ENCODE measurements at regions not wholly inside any gene's neighbourhood (a gene's known extent, or its start where the extent isn't known, plus 50 kb on each side); places are given as distances from the start of the nearest gene placed in this dataset.

GRCh38 chr2:188869550-188869949 is 104.6 kb upstream of the COL3A1 start:
- Histone ChIP-seq H3K27me3 (ENCODE audit: control insufficient read depth in 2 of 2, insufficient read depth in 2 of 2, low read length in 2 of 2) (no peaks in the 10 kb centered on the region), H3K9me3 (ENCODE audit: control insufficient read depth in 2 of 2, low read length in 2 of 2) (no peaks in the 10 kb centered on the region), H3K4me3 (ENCODE audit: low read length in 2 of 2) (no peak overlapping the region), H3K4me1 (ENCODE audit: control insufficient read depth in 2 of 2, insufficient read depth in 2 of 2, low read length in 2 of 2) (no peaks in the 10 kb centered on the region), H3K36me3 (ENCODE audit: control insufficient read depth in 2 of 2, insufficient read depth in 2 of 2, low read length in 2 of 2) (no peaks in the 10 kb centered on the region), H3K9ac (ENCODE audit: low read depth in 1 of 2, low read length in 2 of 2) (no peak overlapping the region), H3K27ac (ENCODE audit: low read depth in 2 of 2, low read length in 2 of 2) (no peak overlapping the region)

GRCh38 chr2:188870289-188870688 is 103.9 kb upstream of the COL3A1 start:
- H3K9ac ChIP-seq (ENCODE audit: low read depth in 1 of 2, low read length in 2 of 2) = no peak overlapping the region
- no peak overlapping the region for H3K27ac ChIP-seq (ENCODE audit: low read depth in 2 of 2, low read length in 2 of 2)
- no peaks in the 10 kb centered on the region for H3K27me3 ChIP-seq (ENCODE audit: control insufficient read depth in 2 of 2, insufficient read depth in 2 of 2, low read length in 2 of 2)
- H3K36me3 ChIP-seq (ENCODE audit: control insufficient read depth in 2 of 2, insufficient read depth in 2 of 2, low read length in 2 of 2) = no peaks in the 10 kb centered on the region
- no peaks in the 10 kb centered on the region for H3K4me1 ChIP-seq (ENCODE audit: control insufficient read depth in 2 of 2, insufficient read depth in 2 of 2, low read length in 2 of 2)
- H3K4me3 ChIP-seq (ENCODE audit: low read length in 2 of 2) = no peak overlapping the region
- no peaks in the 10 kb centered on the region for H3K9me3 ChIP-seq (ENCODE audit: control insufficient read depth in 2 of 2, low read length in 2 of 2)

- Histone ChIP-seq H3K27ac (ENCODE audit: low read depth in 2 of 2, low read length in 2 of 2) (no peak overlapping the region), H3K36me3 (ENCODE audit: control insufficient read depth in 2 of 2, insufficient read depth in 2 of 2, low read length in 2 of 2) (no peaks in the 10 kb centered on the region)
Observed at GRCh38 chr2:188875104-188875503, 99.1 kb upstream of the COL3A1 start.

GRCh38 chr2:188878716-188879115 is 95.5 kb upstream of the COL3A1 start:
- H3K9ac ChIP-seq (ENCODE audit: low read depth in 1 of 2, low read length in 2 of 2) = no peak overlapping the region
- no peaks in the 10 kb centered on the region for H3K36me3 ChIP-seq (ENCODE audit: control insufficient read depth in 2 of 2, insufficient read depth in 2 of 2, low read length in 2 of 2)
- no peaks in the 10 kb centered on the region for H3K9me3 ChIP-seq (ENCODE audit: control insufficient read depth in 2 of 2, low read length in 2 of 2)
- no peaks in the 10 kb centered on the region for H3K27me3 ChIP-seq (ENCODE audit: control insufficient read depth in 2 of 2, insufficient read depth in 2 of 2, low read length in 2 of 2)
- H3K4me3 ChIP-seq (ENCODE audit: low read length in 2 of 2) = no peak overlapping the region
- no peaks in the 10 kb centered on the region for H3K4me1 ChIP-seq (ENCODE audit: control insufficient read depth in 2 of 2, insufficient read depth in 2 of 2, low read length in 2 of 2)
- no peak overlapping the region for H3K27ac ChIP-seq (ENCODE audit: low read depth in 2 of 2, low read length in 2 of 2)

More at GRCh38 chr2:188875104-188875503, 99.1 kb upstream of the COL3A1 start:
- Histone ChIP-seq H3K27me3 (ENCODE audit: control insufficient read depth in 2 of 2, insufficient read depth in 2 of 2, low read length in 2 of 2) (no peaks in the 10 kb centered on the region), H3K9me3 (ENCODE audit: control insufficient read depth in 2 of 2, low read length in 2 of 2) (no peaks in the 10 kb centered on the region), H3K4me1 (ENCODE audit: control insufficient read depth in 2 of 2, insufficient read depth in 2 of 2, low read length in 2 of 2) (no peaks in the 10 kb centered on the region), H3K4me3 (ENCODE audit: low read length in 2 of 2) (no peak overlapping the region), H3K9ac (ENCODE audit: low read depth in 1 of 2, low read length in 2 of 2) (no peak overlapping the region)

GRCh38 chr2:188880740-188881139 is 93.4 kb upstream of the COL3A1 start:
- Histone ChIP-seq H3K9ac (ENCODE audit: low read depth in 1 of 2, low read length in 2 of 2) (no peak overlapping the region), H3K36me3 (ENCODE audit: control insufficient read depth in 2 of 2, insufficient read depth in 2 of 2, low read length in 2 of 2) (no peaks in the 10 kb centered on the region), H3K9me3 (ENCODE audit: control insufficient read depth in 2 of 2, low read length in 2 of 2) (no peaks in the 10 kb centered on the region), H3K27me3 (ENCODE audit: control insufficient read depth in 2 of 2, insufficient read depth in 2 of 2, low read length in 2 of 2) (no peaks in the 10 kb centered on the region), H3K27ac (ENCODE audit: low read depth in 2 of 2, low read length in 2 of 2) (no peak overlapping the region), H3K4me3 (ENCODE audit: low read length in 2 of 2) (no peak overlapping the region), H3K4me1 (ENCODE audit: control insufficient read depth in 2 of 2, insufficient read depth in 2 of 2, low read length in 2 of 2) (no peaks in the 10 kb centered on the region)

GRCh38 chr2:188881434-188881833 is 92.7 kb upstream of the COL3A1 start:
- no peak overlapping the region for H3K9ac ChIP-seq (ENCODE audit: low read depth in 1 of 2, low read length in 2 of 2)
- no peaks in the 10 kb centered on the region for H3K9me3 ChIP-seq (ENCODE audit: control insufficient read depth in 2 of 2, low read length in 2 of 2)
- H3K4me3 ChIP-seq (ENCODE audit: low read length in 2 of 2) = no peak overlapping the region
- H3K27me3 ChIP-seq (ENCODE audit: control insufficient read depth in 2 of 2, insufficient read depth in 2 of 2, low read length in 2 of 2) = no peaks in the 10 kb centered on the region
- no peak overlapping the region for H3K27ac ChIP-seq (ENCODE audit: low read depth in 2 of 2, low read length in 2 of 2)
- no peaks in the 10 kb centered on the region for H3K4me1 ChIP-seq (ENCODE audit: control insufficient read depth in 2 of 2, insufficient read depth in 2 of 2, low read length in 2 of 2)
- no peaks in the 10 kb centered on the region for H3K36me3 ChIP-seq (ENCODE audit: control insufficient read depth in 2 of 2, insufficient read depth in 2 of 2, low read length in 2 of 2)

- Histone ChIP-seq H3K9me3 (ENCODE audit: control insufficient read depth in 2 of 2, low read length in 2 of 2) (no peaks in the 10 kb centered on the region), H3K9ac (ENCODE audit: low read depth in 1 of 2, low read length in 2 of 2) (no peak overlapping the region), H3K27me3 (ENCODE audit: control insufficient read depth in 2 of 2, insufficient read depth in 2 of 2, low read length in 2 of 2) (no peaks in the 10 kb centered on the region), H3K36me3 (ENCODE audit: control insufficient read depth in 2 of 2, insufficient read depth in 2 of 2, low read length in 2 of 2) (no peaks in the 10 kb centered on the region), H3K4me1 (ENCODE audit: control insufficient read depth in 2 of 2, insufficient read depth in 2 of 2, low read length in 2 of 2) (no peaks in the 10 kb centered on the region), H3K4me3 (ENCODE audit: low read length in 2 of 2) (no peak overlapping the region), H3K27ac (ENCODE audit: low read depth in 2 of 2, low read length in 2 of 2) (no peak overlapping the region)
Observed at GRCh38 chr2:188884046-188884445, 90.1 kb upstream of the COL3A1 start.

GRCh38 chr2:188884517-188884916 is 89.7 kb upstream of the COL3A1 start:
- H3K4me3 ChIP-seq (ENCODE audit: low read length in 2 of 2) = no peak overlapping the region
- H3K4me1 ChIP-seq (ENCODE audit: control insufficient read depth in 2 of 2, insufficient read depth in 2 of 2, low read length in 2 of 2) = no peaks in the 10 kb centered on the region
- H3K9me3 ChIP-seq (ENCODE audit: control insufficient read depth in 2 of 2, low read length in 2 of 2) = no peaks in the 10 kb centered on the region
- H3K36me3 ChIP-seq (ENCODE audit: control insufficient read depth in 2 of 2, insufficient read depth in 2 of 2, low read length in 2 of 2) = no peaks in the 10 kb centered on the region
- H3K9ac ChIP-seq (ENCODE audit: low read depth in 1 of 2, low read length in 2 of 2) = no peak overlapping the region
- no peak overlapping the region for H3K27ac ChIP-seq (ENCODE audit: low read depth in 2 of 2, low read length in 2 of 2)
- H3K27me3 ChIP-seq (ENCODE audit: control insufficient read depth in 2 of 2, insufficient read depth in 2 of 2, low read length in 2 of 2) = no peaks in the 10 kb centered on the region

GRCh38 chr2:188889187-188889586 is 85.0 kb upstream of the COL3A1 start:
- H3K36me3 ChIP-seq (ENCODE audit: control insufficient read depth in 2 of 2, insufficient read depth in 2 of 2, low read length in 2 of 2) = no peaks in the 10 kb centered on the region
- no peaks in the 10 kb centered on the region for H3K9me3 ChIP-seq (ENCODE audit: control insufficient read depth in 2 of 2, low read length in 2 of 2)
- H3K9ac ChIP-seq (ENCODE audit: low read depth in 1 of 2, low read length in 2 of 2) = no peak overlapping the region
- H3K27me3 ChIP-seq (ENCODE audit: control insufficient read depth in 2 of 2, insufficient read depth in 2 of 2, low read length in 2 of 2) = no peaks in the 10 kb centered on the region
- no peak overlapping the region for H3K27ac ChIP-seq (ENCODE audit: low read depth in 2 of 2, low read length in 2 of 2)
- no peaks in the 10 kb centered on the region for H3K4me1 ChIP-seq (ENCODE audit: control insufficient read depth in 2 of 2, insufficient read depth in 2 of 2, low read length in 2 of 2)
- H3K4me3 ChIP-seq (ENCODE audit: low read length in 2 of 2) = no peak overlapping the region

- Histone ChIP-seq H3K27ac (ENCODE audit: low read depth in 2 of 2, low read length in 2 of 2) (no peak overlapping the region), H3K9ac (ENCODE audit: low read depth in 1 of 2, low read length in 2 of 2) (no peak overlapping the region), H3K27me3 (ENCODE audit: control insufficient read depth in 2 of 2, insufficient read depth in 2 of 2, low read length in 2 of 2) (no peaks in the 10 kb centered on the region), H3K9me3 (ENCODE audit: control insufficient read depth in 2 of 2, low read length in 2 of 2) (no peaks in the 10 kb centered on the region), H3K4me3 (ENCODE audit: low read length in 2 of 2) (no peak overlapping the region), H3K36me3 (ENCODE audit: control insufficient read depth in 2 of 2, insufficient read depth in 2 of 2, low read length in 2 of 2) (no peaks in the 10 kb centered on the region), H3K4me1 (ENCODE audit: control insufficient read depth in 2 of 2, insufficient read depth in 2 of 2, low read length in 2 of 2) (no peaks in the 10 kb centered on the region)
Observed at GRCh38 chr2:188890755-188891154, 83.4 kb upstream of the COL3A1 start.

- Histone ChIP-seq H3K27me3 (ENCODE audit: control insufficient read depth in 2 of 2, insufficient read depth in 2 of 2, low read length in 2 of 2) (no peaks in the 10 kb centered on the region), H3K4me1 (ENCODE audit: control insufficient read depth in 2 of 2, insufficient read depth in 2 of 2, low read length in 2 of 2) (no peaks in the 10 kb centered on the region), H3K36me3 (ENCODE audit: control insufficient read depth in 2 of 2, insufficient read depth in 2 of 2, low read length in 2 of 2) (no peaks in the 10 kb centered on the region), H3K4me3 (ENCODE audit: low read length in 2 of 2) (no peak overlapping the region), H3K9ac (ENCODE audit: low read depth in 1 of 2, low read length in 2 of 2) (no peak overlapping the region), H3K9me3 (ENCODE audit: control insufficient read depth in 2 of 2, low read length in 2 of 2) (no peaks in the 10 kb centered on the region), H3K27ac (ENCODE audit: low read depth in 2 of 2, low read length in 2 of 2) (no peak overlapping the region)
Observed at GRCh38 chr2:188892636-188893035, 81.5 kb upstream of the COL3A1 start.

Data from mucosa of rectum (tissue), 2 donors.